GM11168 (cell line): ENCODE measurements at regions not wholly inside any gene's neighbourhood (a gene's known extent, or its start where the extent isn't known, plus 50 kb on each side); places are given as distances from the start of the nearest gene placed in this dataset.
"Not testable (repeated sequence)": the region's sequence is repeated elsewhere in the genome, so short reads cannot be mapped to it uniquely, and the experiment has no call there.

Experiments used
- in situ Hi-C: fragments of 300-500 bp; cut with MboI; formaldehyde crosslinking; loops from one replicate; pipeline ENCODE4 v1.12.0; 2022; ENCODE audit warnings: low sequenced_read_pairs; ENCODE audit not compliant: unreplicated experiment

GRCh38 chr3:31302343-31302742, 230.4 kb upstream of the STT3B start:
- in situ Hi-C loops = no loop called here

- in situ Hi-C loops = no loop called here
Measured at GRCh38 chr3:31305340-31305739, 227.4 kb upstream of the STT3B start.

- in situ Hi-C loops = no loop called here
Measured at GRCh38 chr3:31307131-31307785, 225.5 kb upstream of the STT3B start.

GRCh38 chr3:31311559-31311958, 221.2 kb upstream of the STT3B start:
- in situ Hi-C loops = no loop called here

GRCh38 chr3:31312400-31312799, 220.3 kb upstream of the STT3B start:
- in situ Hi-C loops = no loop called here

DNA sequence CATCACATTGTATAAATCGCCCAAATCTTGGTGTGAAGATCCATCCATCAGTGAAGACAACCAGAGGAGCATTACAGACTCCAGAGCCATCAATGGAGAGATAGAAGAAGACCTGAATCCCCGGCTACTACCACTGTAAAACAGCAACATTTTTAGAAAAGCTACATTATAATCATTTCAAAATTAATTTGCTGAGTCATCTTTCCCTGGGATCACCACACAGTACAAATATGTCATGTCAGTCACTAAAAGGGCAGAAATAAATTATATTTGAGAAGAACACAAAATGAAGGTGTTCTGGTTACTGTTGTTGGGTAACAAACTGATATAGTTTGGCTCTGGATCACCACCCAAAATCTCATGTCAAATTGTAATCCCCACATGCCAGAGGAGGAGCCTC, 218.5 kb upstream of the STT3B start:
- in situ Hi-C loops = no loop called here

- in situ Hi-C loops = no loop called here
Measured at GRCh38 chr3:31319332-31319731, 213.4 kb upstream of the STT3B start.

DNA sequence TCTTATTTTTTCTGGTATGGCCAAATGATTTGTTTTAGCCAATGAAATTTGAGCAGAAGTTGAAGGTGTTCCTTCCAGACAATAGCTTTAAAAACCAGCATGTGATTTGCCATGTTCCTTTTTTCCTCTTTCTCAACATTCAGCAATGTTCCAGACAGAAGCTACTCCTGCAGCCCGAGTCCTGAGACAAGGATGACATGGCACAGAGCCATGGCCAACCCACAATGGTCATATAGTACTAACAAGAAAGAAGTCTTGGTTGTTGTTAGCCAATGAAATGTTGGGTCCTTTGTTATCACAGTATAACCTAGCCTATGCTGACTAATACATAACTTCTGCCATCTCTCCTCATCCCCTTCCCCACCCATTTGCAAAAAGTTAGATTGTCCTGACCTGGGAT, 211.1 kb upstream of the STT3B start:
- in situ Hi-C loops = no loop called here

DNA sequence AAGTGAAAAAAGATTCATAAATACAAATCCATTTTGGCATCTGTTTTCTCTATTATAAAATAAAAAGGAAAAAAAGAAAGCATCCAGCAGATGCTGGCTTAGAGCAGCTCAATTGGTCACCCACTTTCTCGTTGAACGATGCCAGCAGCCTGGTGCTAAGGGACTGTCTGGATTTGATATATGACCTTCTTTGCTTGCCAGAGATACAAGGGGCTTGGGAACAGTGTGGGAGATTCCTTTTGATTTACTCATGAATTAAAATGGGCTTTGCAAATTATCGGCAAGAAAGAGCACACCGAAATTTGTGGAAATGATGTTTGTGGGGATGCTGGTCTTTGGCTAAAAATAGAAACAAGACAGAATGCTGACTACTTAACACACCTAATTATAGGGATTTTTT, 210.3 kb upstream of the STT3B start:
- in situ Hi-C loops = no loop called here

DNA sequence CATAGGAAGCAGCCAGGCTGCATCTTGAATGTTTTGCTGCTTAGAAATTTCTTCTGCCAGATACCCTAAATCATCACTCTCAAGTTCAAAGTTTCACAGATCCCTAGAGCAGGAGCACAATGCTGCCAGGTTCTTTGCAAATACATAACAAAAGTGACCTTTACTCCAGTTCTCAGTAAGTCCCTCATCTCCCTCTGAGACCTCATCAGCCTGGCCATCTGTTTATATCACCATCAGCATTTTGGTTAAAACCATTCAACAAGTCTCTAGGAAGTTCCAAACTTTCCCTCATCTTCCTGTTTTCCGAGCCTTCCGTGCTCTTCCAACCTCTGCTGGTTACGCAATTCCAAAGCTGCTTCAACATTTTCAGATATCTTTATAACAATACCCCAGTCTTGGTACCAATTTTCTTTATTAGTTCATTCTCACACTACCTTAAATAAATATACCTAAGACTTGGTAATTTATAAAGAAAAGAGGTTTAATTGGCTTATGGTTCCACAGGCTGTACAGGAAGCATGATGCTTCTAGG, 204.8 kb upstream of the STT3B start:
- in situ Hi-C loops = not testable (repeated sequence)

- in situ Hi-C loops = no loop called here
Measured at GRCh38 chr3:31331278-31331677, 201.4 kb upstream of the STT3B start.

DNA sequence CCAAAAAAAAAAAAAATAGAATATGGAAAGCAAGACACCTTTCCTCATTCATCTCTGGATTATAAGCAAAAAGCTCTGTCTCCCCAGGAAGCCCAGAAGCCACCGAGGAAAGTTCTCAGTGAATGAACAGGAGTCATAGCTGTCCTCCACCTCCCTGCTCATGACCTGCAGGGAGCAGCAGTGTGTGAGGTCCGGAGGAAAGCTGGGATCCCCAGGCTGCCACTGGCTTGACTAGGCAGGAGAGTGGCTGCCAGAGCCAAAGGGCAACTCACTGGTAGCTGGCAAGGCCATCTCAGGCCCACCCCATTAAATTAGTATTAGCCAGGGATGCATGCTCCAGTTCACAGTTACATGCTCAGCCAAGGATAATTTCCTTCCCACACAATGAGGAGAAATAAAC, 191.6 kb upstream of the STT3B start:
- in situ Hi-C loops = no loop called here

DNA sequence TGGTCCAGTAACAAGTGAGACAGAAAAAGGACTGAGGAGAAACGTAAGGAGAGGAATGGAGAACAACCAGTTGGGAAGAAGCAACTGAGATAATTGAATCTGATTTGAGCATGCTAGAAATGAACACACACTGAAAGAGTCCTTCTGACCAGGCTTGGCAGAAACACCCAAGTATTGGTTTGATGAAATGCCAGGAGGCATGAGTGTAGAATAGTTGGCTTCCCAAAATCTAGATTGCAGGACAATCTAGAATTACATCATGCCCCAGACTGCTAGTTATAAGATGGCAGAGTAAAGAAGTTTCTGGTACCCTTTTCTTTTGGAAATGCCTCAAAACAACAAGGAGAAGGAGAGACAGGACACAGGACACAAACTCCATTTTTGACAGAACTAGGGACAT, 189.7 kb upstream of the STT3B start:
- in situ Hi-C loops = no loop called here

DNA sequence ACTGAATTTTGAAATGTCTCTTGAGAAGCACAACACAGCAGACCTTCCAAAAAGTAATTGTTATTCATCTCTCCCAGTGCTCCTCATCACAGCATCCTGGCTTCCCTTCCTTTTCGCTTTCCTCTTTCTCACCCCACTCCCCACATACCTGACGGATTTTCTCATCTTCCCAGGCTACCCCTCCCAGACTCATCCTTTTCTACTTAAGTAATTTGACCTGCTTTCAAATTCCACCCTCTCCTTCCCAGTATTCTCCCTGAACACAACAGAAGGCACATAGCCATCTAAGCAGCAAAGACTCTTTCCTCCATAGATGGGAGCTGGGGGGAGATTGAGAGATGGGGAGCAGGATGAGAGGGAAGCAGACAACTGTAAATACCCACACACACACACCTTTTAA, 187.1 kb upstream of the STT3B start:
- in situ Hi-C loops = no loop called here

DNA sequence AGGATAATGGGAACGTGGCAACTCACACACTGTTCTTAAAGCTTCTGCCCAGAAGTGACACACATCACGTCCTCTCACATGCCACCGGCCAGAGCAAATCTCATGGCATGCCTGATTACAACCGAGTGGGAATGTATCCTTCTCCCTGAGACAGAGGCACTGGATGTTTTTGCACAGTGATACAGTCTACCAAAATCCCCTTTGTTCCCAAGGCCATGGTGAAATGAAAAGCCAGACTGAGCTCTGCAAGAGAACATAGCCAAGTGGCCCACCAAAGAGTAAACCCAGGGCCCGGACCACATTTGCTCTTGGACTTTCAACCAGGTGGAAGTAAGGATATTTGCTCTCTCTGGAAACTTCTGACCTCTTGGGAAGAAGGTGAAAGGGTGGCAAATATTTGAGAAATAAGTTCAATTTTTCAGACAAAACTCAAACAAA, 186.2 kb upstream of the STT3B start:
- in situ Hi-C loops = no loop called here

DNA sequence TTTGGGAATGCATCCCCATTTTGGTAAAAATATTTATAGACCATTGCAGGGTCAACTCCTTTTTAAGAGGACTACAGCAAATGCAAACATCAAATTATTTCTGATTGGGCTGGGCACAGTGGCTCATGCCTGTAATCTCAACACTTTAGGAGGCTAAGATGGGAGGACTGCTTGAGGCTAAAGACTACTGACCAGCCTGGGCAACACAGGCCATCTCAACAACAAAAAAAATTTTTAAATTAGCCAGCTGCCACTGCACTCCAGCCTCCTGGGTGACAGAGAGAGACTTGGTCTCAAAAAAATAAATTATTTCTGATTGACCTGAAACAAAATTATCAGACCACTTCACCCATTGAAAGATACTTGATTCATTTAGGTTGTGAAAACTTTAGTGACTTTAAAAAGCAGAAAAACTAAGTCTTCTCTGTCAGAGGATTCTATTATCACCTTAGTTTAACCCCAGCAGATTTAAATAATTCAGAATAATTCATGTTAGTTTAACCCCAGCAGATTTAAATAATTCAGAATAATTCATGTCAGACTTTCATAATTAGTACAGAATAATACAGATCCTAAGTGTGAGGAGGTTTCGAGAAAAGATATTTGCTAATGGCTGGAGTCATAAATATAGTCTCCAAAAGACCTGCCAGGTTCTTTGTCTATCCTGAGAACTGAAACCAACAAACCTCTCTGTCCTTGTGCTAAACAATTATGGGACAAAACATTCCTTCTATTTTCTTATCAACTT, 183.6 kb upstream of the STT3B start:
- in situ Hi-C loops = no loop called here

DNA sequence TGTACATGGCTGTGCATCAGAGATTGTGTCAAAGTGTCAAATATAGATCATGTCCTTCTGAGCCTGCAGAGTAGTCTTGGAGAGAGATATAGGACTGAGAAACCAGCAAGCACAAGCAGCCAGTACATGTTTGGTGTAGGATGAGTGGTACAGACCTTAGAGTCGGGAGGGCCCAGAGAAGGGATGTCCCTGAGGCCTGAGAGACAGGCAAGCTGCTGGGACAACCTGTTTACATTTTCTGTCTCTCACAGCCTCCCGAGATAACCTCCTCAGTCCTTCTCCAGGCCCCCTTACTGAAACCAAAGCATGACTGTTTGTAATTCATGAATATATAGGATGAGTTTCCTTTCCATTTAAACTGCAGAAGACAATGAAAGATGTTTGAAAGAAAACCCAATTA, 182.4 kb upstream of the STT3B start:
- in situ Hi-C loops = no loop called here

DNA sequence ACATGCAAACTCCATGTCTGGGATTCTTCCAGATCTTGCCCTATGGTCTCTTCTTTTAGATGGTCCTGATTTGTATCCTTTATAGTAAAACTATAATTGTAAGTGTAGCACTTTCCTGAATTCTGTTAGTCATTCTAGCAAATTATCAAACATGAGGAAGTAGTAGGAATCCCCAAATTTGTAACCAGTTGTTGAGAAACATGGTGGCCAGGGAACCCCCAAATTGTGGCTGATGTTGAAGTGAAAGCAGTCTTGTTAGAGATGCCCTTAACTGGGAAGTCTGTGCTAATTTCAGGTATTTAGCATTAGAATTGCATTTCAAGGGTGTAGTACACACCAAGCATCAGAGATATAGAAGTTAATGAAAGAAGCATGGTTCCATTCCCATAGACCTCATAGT, 180.4 kb upstream of the STT3B start:
- in situ Hi-C loops = no loop called here

GRCh38 chr3:31353166-31353565, 179.6 kb upstream of the STT3B start:
- in situ Hi-C loops = no loop called here

- in situ Hi-C loops = no loop called here
Measured at GRCh38 chr3:31354373-31354772, 178.4 kb upstream of the STT3B start.

- in situ Hi-C loops = no loop called here
Measured at GRCh38 chr3:31355807-31356206, 176.9 kb upstream of the STT3B start.

DNA sequence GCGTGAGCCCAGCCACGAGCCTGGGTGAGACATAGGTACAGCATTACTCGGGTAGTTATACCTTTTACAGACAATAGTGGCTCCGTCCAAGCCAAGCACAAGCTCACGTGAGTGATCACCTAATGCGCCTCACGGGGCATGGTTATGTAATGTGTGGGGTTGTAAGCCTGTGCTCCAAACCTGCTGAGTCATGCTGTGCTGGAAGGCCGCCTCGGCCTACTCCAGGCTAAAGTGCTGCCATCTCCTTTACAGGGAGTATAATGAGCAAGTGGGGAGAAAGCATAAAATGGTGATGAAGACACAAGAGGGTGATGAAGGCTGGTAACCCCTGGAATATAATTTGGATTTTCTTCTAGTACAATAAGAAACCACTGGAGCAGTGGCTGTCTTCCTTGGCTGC, 175.8 kb upstream of the STT3B start:
- in situ Hi-C loops = no loop called here
